ENCODE measurements at regions not wholly inside any gene's neighbourhood (a gene's known extent, or its start where the extent isn't known, plus 50 kb on each side); places are given as distances from the start of the nearest gene placed in this dataset.

GRCh38 chr9:97753364-97753763 lies 56.2 kb upstream of the XPA start:
- no peak for TF ChIP-seq CTCF (IDR thresholded peaks at IDR 0.05; ENCODE audit: partially characterized antibody, unreplicated experiment)
- DNase-seq: no peak
- no peak overlapping the region for H3K4me3 Mint-ChIP-seq (ENCODE audit: unreplicated experiment)
- no peaks in the 10 kb centered on the region for H3K27me3 Mint-ChIP-seq (ENCODE audit: unreplicated experiment)
- H3K36me3 Mint-ChIP-seq (ENCODE audit: unreplicated experiment): peaks cover 17% of the 10 kb centered on the region
- H3K4me1 Mint-ChIP-seq (ENCODE audit: low read depth, unreplicated experiment): no peaks in the 10 kb centered on the region
- H3K27ac Mint-ChIP-seq (ENCODE audit: unreplicated experiment): no peak overlapping the region
- no peaks in the 10 kb centered on the region for H3K9me3 Mint-ChIP-seq (ENCODE audit: unreplicated experiment)

GRCh38 chr9:97753975-97754374 lies 56.8 kb upstream of the XPA start:
- no peaks in the 10 kb centered on the region for H3K4me1 Mint-ChIP-seq (ENCODE audit: low read depth, unreplicated experiment)
- no peak for DNase-seq
- TF ChIP-seq CTCF (IDR thresholded peaks at IDR 0.05; ENCODE audit: partially characterized antibody, unreplicated experiment): no peak

GRCh38 chr9:97755618-97756267 lies 58.6 kb upstream of the XPA start:
- Mint-ChIP-seq H3K9me3 (ENCODE audit: unreplicated experiment) (no peaks in the 10 kb centered on the region), H3K36me3 (ENCODE audit: unreplicated experiment) (peaks cover 17% of the 10 kb centered on the region), H3K4me3 (ENCODE audit: unreplicated experiment) (no peak overlapping the region), H3K27me3 (ENCODE audit: unreplicated experiment) (no peaks in the 10 kb centered on the region), H3K4me1 (ENCODE audit: low read depth, unreplicated experiment) (no peaks in the 10 kb centered on the region), H3K27ac (ENCODE audit: unreplicated experiment) (no peak overlapping the region)
- DNase-seq: no peak
- no peak for TF ChIP-seq CTCF (IDR thresholded peaks at IDR 0.05; ENCODE audit: partially characterized antibody, unreplicated experiment)

More at GRCh38 chr9:97753975-97754374, 56.8 kb upstream of the XPA start:
- Mint-ChIP-seq H3K27me3 (ENCODE audit: unreplicated experiment) (no peaks in the 10 kb centered on the region), H3K27ac (ENCODE audit: unreplicated experiment) (no peak overlapping the region), H3K9me3 (ENCODE audit: unreplicated experiment) (no peaks in the 10 kb centered on the region), H3K4me3 (ENCODE audit: unreplicated experiment) (no peak overlapping the region), H3K36me3 (ENCODE audit: unreplicated experiment) (peaks cover 17% of the 10 kb centered on the region)

GRCh38 chr9:97756991-97757390 lies 59.9 kb upstream of the XPA start:
- no peak overlapping the region for H3K4me3 Mint-ChIP-seq (ENCODE audit: unreplicated experiment)
- no peaks in the 10 kb centered on the region for H3K4me1 Mint-ChIP-seq (ENCODE audit: low read depth, unreplicated experiment)
- no peaks in the 10 kb centered on the region for H3K9me3 Mint-ChIP-seq (ENCODE audit: unreplicated experiment)
- no peak for TF ChIP-seq CTCF (IDR thresholded peaks at IDR 0.05; ENCODE audit: partially characterized antibody, unreplicated experiment)
- DNase-seq: no peak
- H3K27me3 Mint-ChIP-seq (ENCODE audit: unreplicated experiment): peaks cover 3% of the 10 kb centered on the region
- peaks cover 17% of the 10 kb centered on the region for H3K36me3 Mint-ChIP-seq (ENCODE audit: unreplicated experiment)
- H3K27ac Mint-ChIP-seq (ENCODE audit: unreplicated experiment): no peak overlapping the region

GRCh38 chr9:97758334-97758916 lies 61.3 kb upstream of the XPA start:
- TF ChIP-seq CTCF (IDR thresholded peaks at IDR 0.05; ENCODE audit: partially characterized antibody, unreplicated experiment): no peak
- Mint-ChIP-seq H3K9me3 (ENCODE audit: unreplicated experiment) (peaks cover 2% of the 10 kb centered on the region), H3K4me3 (ENCODE audit: unreplicated experiment) (no peak overlapping the region), H3K4me1 (ENCODE audit: low read depth, unreplicated experiment) (no peaks in the 10 kb centered on the region), H3K27me3 (ENCODE audit: unreplicated experiment) (peaks cover 5% of the 10 kb centered on the region), H3K27ac (ENCODE audit: unreplicated experiment) (no peak overlapping the region), H3K36me3 (ENCODE audit: unreplicated experiment) (peaks cover 17% of the 10 kb centered on the region)
- DNase-seq: no peak
